Endodermal cell (in vitro differentiated cells): ENCODE measurements at regions not wholly inside any gene's neighbourhood (a gene's known extent, or its start where the extent isn't known, plus 50 kb on each side); places are given as distances from the start of the nearest gene placed in this dataset.

ENCODE experiments used
- DNase-seq: peaks from one replicate; pipeline ENCODE4 v3.0.0-alpha.2; 2017
- H3K27ac ChIP-seq: 2 replicates; pipeline ENCODE4 v1.5.1; 2013; ENCODE audit warnings: mild to moderate bottlenecking, low read depth, low read length, moderate library complexity
- H3K27me3 ChIP-seq: 2 replicates; pipeline ENCODE4 v1.6.1; 2013; ENCODE audit warnings: mild to moderate bottlenecking, low read length, moderate library complexity; ENCODE audit not compliant: insufficient read depth, control insufficient read depth, poor library complexity, severe bottlenecking
- H3K36me3 ChIP-seq: 2 replicates; pipeline ENCODE4 v1.7.0; 2013; ENCODE audit warnings: mild to moderate bottlenecking, low read length, moderate library complexity; ENCODE audit not compliant: control insufficient read depth, insufficient read depth
- H3K4me1 ChIP-seq: one replicate; pipeline ENCODE4 v1.7.0; 2013; ENCODE audit warnings: low read length; ENCODE audit not compliant: control insufficient read depth, insufficient read depth
- H3K4me3 ChIP-seq: 2 replicates; pipeline ENCODE4 v1.5.1; 2013; ENCODE audit warnings: mild to moderate bottlenecking, low read length, moderate library complexity
- H3K9ac ChIP-seq: 2 replicates; pipeline ENCODE4 v1.6.1; 2013; ENCODE audit warnings: mild to moderate bottlenecking, low read length, moderate library complexity; ENCODE audit not compliant: poor library complexity, severe bottlenecking; ENCODE audit errors: extremely low read depth
- H3K9me3 ChIP-seq: 2 replicates; pipeline ENCODE4 v1.6.1; 2013; ENCODE audit warnings: mild to moderate bottlenecking, low read length, moderate library complexity; ENCODE audit not compliant: control insufficient read depth
- H3K27ac Mint-ChIP-seq: 2 replicates; pipeline ENCODE4 v1.8.0; 2020; ENCODE audit warnings: mixed read lengths
- H3K27me3 Mint-ChIP-seq: 2 replicates; pipeline ENCODE4 v1.8.0; 2021; ENCODE audit warnings: mild to moderate bottlenecking, mixed read lengths; ENCODE audit not compliant: insufficient read depth
- H3K36me3 Mint-ChIP-seq: 2 replicates; pipeline ENCODE4 v1.8.0; 2020; ENCODE audit warnings: low read depth, mixed read lengths
- H3K4me1 Mint-ChIP-seq: 2 replicates; pipeline ENCODE4 v1.8.0; 2020; ENCODE audit warnings: mixed read lengths
- H3K4me3 Mint-ChIP-seq: 2 replicates; pipeline ENCODE4 v1.8.0; 2020; ENCODE audit warnings: mild to moderate bottlenecking, moderate library complexity, mixed read lengths
- H3K9me3 Mint-ChIP-seq: 2 replicates; pipeline ENCODE4 v1.8.0; 2020; ENCODE audit warnings: mild to moderate bottlenecking, mixed read lengths
- WGBS, 2 experiments: methylation state at CpG; one replicate each; pipeline versions ENCODE4 v1.1.5 to v1.1.7; 2013; ENCODE audit warnings: missing lambda C conversion rate in 2 of 2, mixed read lengths in 1 of 2; ENCODE audit not compliant: insufficient coverage in 1 of 2, insufficient read length in 1 of 2; 5-methylcytosine and 5-hydroxymethylcytosine counted together
- TF ChIP-seq, protein P1 (sequence below): fragments of 200-600 bp; sonication (generic); conservative IDR thresholded peaks from 2 replicates; pipeline ENCODE4 v1.5.0; 2021; ENCODE audit warnings: antibody characterized with exemption, mild to moderate bottlenecking

DNA sequence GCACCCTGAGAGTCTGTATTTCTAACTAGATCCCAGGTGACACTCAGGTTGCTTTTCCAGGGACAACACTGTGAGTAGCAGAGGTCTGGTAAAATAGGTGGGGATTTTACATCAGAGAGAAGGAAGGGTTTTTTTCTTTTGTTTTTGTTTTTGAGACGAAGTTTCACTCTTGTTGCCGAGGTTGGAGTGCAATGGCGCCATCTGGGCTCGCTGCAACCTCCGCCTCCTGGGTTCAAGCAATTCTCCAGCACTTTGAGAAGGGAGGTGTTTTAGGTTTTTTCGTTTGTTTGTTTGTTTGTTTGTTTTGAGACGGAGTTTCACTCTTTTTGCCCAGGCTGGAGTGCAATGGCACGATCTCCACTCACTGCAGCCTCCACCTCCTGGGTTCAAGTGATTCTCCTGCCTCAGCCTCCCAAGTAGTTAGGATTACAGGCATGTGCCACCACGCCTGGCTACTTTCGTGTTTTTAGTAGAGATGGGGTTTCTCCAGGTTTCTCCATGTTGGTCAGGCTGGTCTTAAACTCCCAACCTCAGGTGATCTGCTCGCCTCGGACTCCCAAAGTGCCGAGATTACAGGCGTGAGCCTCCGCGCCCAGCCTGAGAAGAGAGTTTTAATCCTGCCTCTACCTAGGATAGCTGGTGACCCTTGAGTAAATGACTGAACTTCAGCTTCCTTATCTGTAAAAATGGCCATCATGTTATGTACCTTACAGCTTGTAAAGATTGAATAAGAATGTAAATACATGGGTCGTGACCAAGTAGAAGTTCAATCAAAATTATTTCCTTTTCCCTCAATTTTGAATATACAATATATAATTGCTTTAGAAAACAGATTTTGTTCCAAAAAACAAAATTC lies 95.9 kb upstream of the FNDC3B start:
- TF ChIP-seq, protein P1, sequence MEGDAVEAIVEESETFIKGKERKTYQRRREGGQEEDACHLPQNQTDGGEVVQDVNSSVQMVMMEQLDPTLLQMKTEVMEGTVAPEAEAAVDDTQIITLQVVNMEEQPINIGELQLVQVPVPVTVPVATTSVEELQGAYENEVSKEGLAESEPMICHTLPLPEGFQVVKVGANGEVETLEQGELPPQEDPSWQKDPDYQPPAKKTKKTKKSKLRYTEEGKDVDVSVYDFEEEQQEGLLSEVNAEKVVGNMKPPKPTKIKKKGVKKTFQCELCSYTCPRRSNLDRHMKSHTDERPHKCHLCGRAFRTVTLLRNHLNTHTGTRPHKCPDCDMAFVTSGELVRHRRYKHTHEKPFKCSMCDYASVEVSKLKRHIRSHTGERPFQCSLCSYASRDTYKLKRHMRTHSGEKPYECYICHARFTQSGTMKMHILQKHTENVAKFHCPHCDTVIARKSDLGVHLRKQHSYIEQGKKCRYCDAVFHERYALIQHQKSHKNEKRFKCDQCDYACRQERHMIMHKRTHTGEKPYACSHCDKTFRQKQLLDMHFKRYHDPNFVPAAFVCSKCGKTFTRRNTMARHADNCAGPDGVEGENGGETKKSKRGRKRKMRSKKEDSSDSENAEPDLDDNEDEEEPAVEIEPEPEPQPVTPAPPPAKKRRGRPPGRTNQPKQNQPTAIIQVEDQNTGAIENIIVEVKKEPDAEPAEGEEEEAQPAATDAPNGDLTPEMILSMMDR, result no peak
- 88 to 92% methylated on average over 7 to 17 of the region's 17 CpGs for WGBS, 2 experiments
- no peak overlapping the region for H3K4me3 Mint-ChIP-seq
- peak overlapping the region; percentile 42 for H3K27ac Mint-ChIP-seq
- Histone ChIP-seq H3K27me3 (no peaks in the 10 kb centered on the region), H3K9ac (no peak overlapping the region), H3K9me3 (peaks cover 7% of the 10 kb centered on the region), H3K4me3 (no peak overlapping the region), H3K27ac (no peak overlapping the region), H3K4me1 (peaks cover 8% of the 10 kb centered on the region), H3K36me3 (no peaks in the 10 kb centered on the region)
- H3K4me1 Mint-ChIP-seq, result peaks cover 25% of the 10 kb centered on the region
- peaks cover 2% of the 10 kb centered on the region for H3K36me3 Mint-ChIP-seq
- no peak for DNase-seq
- H3K9me3 Mint-ChIP-seq, result peaks cover 7% of the 10 kb centered on the region
- H3K27me3 Mint-ChIP-seq, result no peaks in the 10 kb centered on the region

- no peak overlapping the region for H3K4me3 Mint-ChIP-seq
- Histone ChIP-seq H3K27ac (no peak overlapping the region), H3K4me1 (peaks cover 8% of the 10 kb centered on the region), H3K9me3 (peaks cover 7% of the 10 kb centered on the region), H3K4me3 (no peak overlapping the region), H3K9ac (no peak overlapping the region), H3K27me3 (no peaks in the 10 kb centered on the region), H3K36me3 (no peaks in the 10 kb centered on the region)
- H3K27me3 Mint-ChIP-seq, result no peaks in the 10 kb centered on the region
- no peak for DNase-seq
- 60 to 77% methylated on average over 2 to 6 of the region's 6 CpGs for WGBS, 2 experiments
- H3K4me1 Mint-ChIP-seq, result peaks cover 21% of the 10 kb centered on the region
- TF ChIP-seq, protein P1, result no peak
- H3K9me3 Mint-ChIP-seq, result peaks cover 7% of the 10 kb centered on the region
- H3K27ac Mint-ChIP-seq, result no peak overlapping the region
- peaks cover 2% of the 10 kb centered on the region for H3K36me3 Mint-ChIP-seq
These were observed 95.0 kb upstream of the FNDC3B start for GRCh38 chr3:171944118-171945016.

GRCh38 chr3:171948674-171949073 lies 90.7 kb upstream of the FNDC3B start:
- Mint-ChIP-seq H3K27ac (no peak overlapping the region), H3K36me3 (peaks cover 2% of the 10 kb centered on the region), H3K4me1 (peaks cover 25% of the 10 kb centered on the region), H3K27me3 (no peaks in the 10 kb centered on the region), H3K9me3 (peaks cover 3% of the 10 kb centered on the region), H3K4me3 (no peak overlapping the region)
- no peaks in the 10 kb centered on the region for H3K36me3 ChIP-seq
- 78 to 89% methylated on average over 2 to 3 of the region's 3 CpGs for WGBS, 2 experiments
- no peaks in the 10 kb centered on the region for H3K27me3 ChIP-seq
- peaks cover 6% of the 10 kb centered on the region for H3K4me1 ChIP-seq
- no peak overlapping the region for H3K9ac ChIP-seq
- DNase-seq, result no peak
- H3K4me3 ChIP-seq, result no peak overlapping the region
- H3K27ac ChIP-seq, result no peak overlapping the region
- TF ChIP-seq, protein P1, result no peak
- no peaks in the 10 kb centered on the region for H3K9me3 ChIP-seq
